ENCODE measurements at regions not wholly inside any gene's neighbourhood (a gene's known extent, or its start where the extent isn't known, plus 50 kb on each side); places are given as distances from the start of the nearest gene placed in this dataset.

DNA sequence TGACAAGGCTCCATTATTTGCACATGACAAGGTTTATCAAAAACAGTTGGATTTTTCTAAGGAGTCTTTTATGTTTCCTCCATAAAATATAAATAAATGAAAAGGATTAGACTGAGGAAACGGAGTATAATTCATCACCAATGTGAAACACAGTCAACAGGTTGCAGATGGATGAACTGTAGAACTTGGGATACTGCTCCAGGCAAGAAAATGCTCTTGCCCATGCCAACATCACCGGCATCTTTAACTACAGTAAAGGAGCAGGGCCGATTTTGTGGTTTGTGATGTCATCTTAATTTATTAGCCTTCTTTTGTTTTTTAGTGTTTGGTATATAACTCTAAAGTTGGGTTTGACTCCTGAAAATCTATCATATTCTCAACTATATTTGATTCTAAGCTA lies 577.3 kb downstream of the EPHA4 start:
- no peak for DNase-seq (ENCODE audit: low read depth)

- no peak for DNase-seq (ENCODE audit: low read depth)
Observed at GRCh38 chr2:220995581-220995980, 576.5 kb downstream of the EPHA4 start.

- no peak for DNase-seq (ENCODE audit: low read depth)
Observed at GRCh38 chr2:220998156-220998555, 573.9 kb downstream of the EPHA4 start.

DNA sequence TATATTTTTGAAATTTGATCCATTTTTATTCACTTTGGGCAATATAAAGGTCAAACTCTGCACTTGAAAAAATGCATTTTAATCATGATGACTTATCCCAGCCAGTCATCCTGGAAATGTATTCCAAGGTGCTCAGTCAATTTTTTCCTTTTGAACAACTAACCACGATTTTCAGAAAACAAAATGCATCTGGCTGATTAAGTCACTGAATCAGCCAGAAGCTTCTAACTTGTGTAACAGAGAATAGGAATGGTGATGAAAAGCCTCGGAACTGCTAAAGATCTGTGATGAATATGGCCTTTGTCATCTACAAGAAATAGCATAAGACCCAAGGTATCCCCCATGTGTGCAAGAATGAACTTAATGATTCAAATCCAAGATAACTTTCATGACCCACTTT lies 572.7 kb downstream of the EPHA4 start:
- no peak for DNase-seq (ENCODE audit: low read depth)

- no peak for DNase-seq (ENCODE audit: low read depth)
Observed at GRCh38 chr2:221001381-221001801, 570.7 kb downstream of the EPHA4 start.

DNA sequence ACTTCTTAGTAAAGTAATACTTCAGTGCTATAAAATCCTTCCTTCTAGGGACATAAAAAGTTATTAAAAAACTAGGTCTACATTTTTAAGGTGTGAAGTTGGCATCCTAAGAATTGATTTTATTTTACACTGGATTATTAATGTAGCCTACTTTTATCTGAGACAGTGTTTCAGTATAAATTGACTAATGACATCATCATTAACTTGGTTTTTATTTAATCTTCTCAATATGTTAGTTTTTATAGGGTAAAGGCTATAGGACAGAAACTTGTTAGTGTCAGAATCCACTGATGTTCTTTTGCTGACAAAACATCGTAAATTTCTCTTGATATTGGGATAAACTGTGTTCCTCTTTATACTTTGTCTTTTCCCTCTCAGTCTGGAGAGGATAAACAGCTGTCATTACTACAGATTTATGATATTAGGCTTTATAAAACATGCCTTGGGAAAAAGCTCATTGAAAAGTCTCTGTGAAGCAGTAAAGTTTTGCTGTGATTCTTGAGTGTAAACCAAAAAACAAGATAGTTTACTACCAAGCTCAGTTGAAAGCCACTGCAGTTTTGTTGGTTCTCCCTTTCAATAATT lies 569.9 kb downstream of the EPHA4 start:
- no peak for DNase-seq (ENCODE audit: low read depth)

GRCh38 chr2:221005338-221005737 lies 566.8 kb downstream of the EPHA4 start:
- DNase-seq (ENCODE audit: low read depth): no peak

- no peak for DNase-seq (ENCODE audit: low read depth)
Observed at GRCh38 chr2:221006084-221006483, 566.0 kb downstream of the EPHA4 start.

DNA sequence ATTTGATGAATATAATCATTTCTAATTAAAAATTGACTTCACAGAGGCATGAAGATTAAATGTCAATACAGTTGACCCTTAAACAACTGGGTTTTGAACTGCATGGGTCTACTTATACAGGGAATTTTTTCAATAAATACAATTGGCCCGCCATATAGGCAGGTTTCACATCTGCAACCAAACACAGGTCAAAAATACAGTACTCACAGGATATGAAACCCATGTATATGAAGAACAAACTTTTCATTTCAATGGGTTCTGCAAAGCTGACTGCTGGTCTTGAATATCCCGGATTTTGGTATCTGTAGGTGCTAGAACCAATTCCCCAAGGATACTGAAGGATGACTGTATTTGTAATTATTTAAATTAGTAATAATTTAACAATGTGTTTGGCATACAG lies 555.6 kb downstream of the EPHA4 start:
- DNase-seq (ENCODE audit: low read depth): no peak

DNA sequence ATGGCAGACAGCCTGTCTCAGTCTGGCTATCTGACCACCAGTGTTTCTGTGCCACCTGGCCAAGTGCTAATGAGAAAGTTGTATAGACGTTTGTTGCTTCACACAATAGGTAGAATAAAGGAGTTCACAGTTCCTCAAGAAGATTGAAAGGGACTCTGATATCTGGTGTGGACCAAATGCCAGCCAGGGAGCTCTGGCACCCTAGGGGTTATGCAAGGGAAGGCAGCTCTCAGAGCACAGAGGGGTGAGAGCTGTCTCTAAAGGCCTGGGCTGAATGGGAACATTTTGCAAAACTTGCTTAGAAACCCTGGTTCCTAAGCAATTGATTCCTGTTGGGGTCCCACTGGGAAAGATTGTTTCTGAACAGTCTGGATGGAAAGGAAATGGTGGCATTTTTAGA lies 553.8 kb downstream of the EPHA4 start:
- no peak for DNase-seq (ENCODE audit: low read depth)

- DNase-seq (ENCODE audit: low read depth): no peak
Observed at GRCh38 chr2:221019668-221020067, 552.4 kb downstream of the EPHA4 start.

GRCh38 chr2:221022554-221022953 lies 549.5 kb downstream of the EPHA4 start:
- DNase-seq (ENCODE audit: low read depth): no peak

DNA sequence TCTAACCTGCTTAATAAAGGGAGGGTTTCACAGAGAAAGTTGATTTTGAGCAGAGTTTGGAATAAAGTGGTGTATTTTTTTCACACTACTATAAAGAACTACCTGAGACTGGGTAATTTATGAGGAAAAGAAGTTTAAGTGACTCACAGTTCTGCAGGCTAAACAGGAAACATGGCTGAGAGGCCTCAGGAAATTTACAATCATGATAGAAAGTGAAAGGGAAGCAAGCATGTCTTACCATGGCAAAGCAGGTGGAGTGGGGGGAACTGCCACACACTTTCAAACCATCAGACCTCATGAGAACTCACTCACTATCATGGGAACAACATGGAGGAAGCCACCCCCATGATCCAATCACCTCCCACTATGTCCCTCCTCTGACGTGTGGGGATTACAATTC lies 546.7 kb downstream of the EPHA4 start:
- DNase-seq (ENCODE audit: low read depth): no peak

- DNase-seq (ENCODE audit: low read depth): no peak
Observed at GRCh38 chr2:221034026-221034701, 537.9 kb downstream of the EPHA4 start.

- no peak for DNase-seq (ENCODE audit: low read depth)
Observed at GRCh38 chr2:221034973-221035372, 537.1 kb downstream of the EPHA4 start.

DNA sequence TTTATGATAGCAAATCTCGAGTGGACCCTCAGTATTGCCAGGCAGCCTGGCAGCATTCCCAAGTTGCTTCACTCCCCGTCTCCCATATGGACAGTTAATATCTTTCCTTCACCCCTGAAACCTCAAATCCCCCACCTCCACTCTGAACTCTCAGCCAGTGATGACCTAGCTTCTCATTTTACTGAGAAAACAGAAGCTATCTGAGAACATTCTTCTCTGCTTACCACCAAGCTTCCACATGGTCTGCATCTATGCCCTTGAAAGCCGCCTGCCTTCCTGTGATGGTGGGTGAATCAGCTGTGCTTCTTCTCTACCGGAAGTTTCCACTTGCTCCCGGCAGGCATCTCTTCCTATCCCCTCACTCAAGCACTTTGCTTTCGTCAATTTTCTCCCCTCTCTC lies 529.2 kb downstream of the EPHA4 start:
- DNase-seq (ENCODE audit: low read depth): no peak

- DNase-seq (ENCODE audit: low read depth): no peak
Observed at GRCh38 chr2:221044781-221045180, 527.3 kb downstream of the EPHA4 start.

DNA sequence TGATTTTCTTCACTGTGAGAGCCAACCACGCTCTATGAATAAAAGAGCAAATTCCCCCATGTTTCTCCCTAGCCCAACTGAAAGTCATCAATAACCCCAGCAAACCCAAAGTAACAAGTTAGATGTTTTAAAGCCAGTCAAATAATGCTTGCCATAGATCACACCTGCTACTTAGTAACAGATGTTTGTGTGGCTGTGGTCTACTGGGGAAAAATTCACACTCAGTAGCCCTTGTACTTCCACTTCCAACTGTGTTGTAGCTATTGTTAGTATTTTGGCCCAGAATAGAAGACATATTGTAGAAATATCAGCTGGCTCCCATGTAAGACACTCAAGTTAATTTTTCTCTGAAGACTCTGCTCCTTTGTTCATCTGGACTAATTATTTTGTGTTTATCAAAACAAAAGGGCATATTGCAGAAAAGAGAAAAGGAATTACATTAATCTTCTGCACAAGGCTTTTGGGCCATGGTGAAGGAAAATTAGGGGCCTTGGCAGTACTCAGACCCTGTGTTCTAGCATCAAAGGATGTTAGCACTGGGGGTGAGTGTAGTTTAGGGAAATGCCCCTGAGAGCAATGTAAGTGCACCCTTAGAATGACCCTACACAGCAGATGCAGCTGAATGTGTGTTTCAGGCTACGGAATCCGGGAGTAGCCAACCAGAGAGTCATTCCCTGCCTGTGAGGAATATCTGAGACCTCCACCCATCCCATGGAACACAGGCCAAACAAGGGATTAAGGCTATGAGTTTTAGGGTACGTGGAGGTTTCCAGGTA lies 521.9 kb downstream of the EPHA4 start:
- no peak for DNase-seq (ENCODE audit: low read depth)

DNA sequence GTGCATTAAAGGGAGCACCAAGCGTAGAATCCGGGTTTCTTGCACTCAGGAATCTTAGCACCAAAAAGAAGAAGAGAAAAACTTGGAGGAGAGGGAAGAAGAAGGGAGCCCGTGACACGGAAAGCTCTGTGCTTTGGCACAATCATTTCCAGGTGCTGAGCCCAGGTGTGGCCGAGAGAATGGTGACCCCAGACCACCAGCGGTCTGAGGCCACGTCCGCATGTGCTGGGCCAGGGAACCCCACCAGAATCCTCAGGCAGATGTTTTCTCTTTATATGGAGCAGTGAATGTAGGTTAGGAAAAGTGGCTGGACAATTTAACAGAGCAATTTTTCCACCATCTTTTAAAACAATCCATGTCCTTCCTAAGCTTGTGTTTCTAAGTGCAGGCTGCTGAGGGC lies 520.9 kb downstream of the EPHA4 start:
- no peak for DNase-seq (ENCODE audit: low read depth)

DNA sequence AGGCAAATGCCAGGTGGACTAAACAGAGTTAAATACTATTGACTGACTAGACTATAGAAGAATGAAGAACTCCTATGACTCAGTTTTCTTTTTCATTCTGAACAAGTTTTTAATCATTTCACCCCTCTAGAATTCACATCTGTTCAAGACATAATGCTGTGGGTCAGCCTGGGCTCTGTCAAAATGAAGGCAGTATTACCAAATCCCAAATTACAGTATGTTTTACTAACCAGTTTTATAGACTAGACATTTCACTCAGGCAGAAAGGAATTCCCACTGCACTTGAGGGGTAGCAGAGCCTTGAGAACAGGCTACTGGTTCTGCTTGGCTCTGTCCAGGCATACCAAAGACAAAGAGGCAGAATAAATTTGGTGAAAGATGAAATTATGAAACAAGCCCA lies 511.7 kb downstream of the EPHA4 start:
- no peak for DNase-seq (ENCODE audit: low read depth)

- DNase-seq (ENCODE audit: low read depth): no peak
Observed at GRCh38 chr2:221063568-221063967, 508.5 kb downstream of the EPHA4 start.

DNA sequence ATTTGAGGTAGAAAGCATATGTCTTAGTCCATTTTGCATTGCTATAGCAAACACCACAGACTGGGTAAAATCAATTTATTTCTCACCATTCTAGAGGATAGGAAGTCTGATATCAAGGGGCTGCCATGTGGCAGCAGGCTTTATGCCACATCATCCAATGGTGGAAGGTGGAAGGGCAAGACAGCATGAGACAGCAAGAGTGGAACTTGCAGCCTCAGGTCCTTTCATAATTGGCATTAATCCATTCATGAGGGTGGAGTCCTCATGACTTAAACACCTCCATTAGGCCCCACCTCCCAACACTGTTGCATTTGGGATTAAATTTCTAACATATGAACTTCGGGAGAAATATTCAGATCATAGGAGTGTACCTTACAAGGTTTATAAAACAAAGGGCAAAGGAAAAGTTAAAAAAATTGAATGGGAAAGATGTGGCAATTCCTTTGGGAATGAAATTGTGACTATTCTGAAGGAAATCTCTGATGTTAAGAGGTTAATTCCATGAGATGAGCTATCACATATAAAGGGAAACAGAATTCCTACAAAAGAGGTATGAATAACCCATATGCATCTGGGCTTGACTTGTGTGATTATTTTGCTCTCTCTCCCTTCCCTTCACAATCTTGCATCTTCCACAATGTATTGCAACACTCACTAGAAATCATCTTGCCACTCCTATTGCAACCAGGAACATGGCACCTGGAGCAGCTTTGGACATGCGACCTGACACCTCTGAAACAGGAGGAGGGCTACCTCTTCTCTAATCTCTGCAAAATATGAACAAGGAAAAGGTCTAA lies 507.8 kb downstream of the EPHA4 start:
- DNase-seq (ENCODE audit: low read depth): no peak

- DNase-seq (ENCODE audit: low read depth): no peak
Observed at GRCh38 chr2:221064880-221065279, 507.2 kb downstream of the EPHA4 start.
